ENCODE measurements at regions not wholly inside any gene's neighbourhood (a gene's known extent, or its start where the extent isn't known, plus 50 kb on each side); places are given as distances from the start of the nearest gene placed in this dataset.

DNA sequence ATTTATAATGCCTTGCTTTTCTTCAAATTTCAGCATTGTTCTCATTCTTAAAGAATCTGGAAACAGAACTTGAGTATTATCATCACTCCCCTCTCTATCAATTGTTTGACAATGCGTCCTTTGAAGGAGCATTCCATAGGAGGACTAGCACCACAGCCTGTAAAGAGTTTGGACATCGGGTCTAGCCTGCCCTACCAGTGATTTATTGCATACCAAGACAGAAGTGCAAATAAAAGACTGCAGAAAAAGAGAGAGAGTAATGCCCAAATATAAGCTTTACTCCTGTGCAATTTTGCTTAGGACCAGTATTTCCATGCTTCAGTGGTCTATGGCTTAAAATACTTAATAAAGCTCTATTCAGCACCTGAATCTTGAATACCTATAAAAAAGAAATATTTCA is 55.4 kb upstream of the MAP2 start:
- Mint-ChIP-seq H3K4me3 (no peak overlapping the region), H3K9me3 (ENCODE audit: insufficient read depth) (no peaks in the 10 kb centered on the region), H3K27me3 (peaks cover 54% of the 10 kb centered on the region), H3K27ac (no peak overlapping the region), H3K4me1 (no peaks in the 10 kb centered on the region)
- Histone ChIP-seq H3K9ac (ENCODE audit: low read length) (no peak overlapping the region), H3K9me3 (ENCODE audit: control extremely low read depth in 1 of 3, control insufficient read depth in 2 of 3, insufficient read depth in 1 of 3, low read length in 2 of 3) (no peaks in the 10 kb centered on the region), H3K4me1 (ENCODE audit: control insufficient read depth in 2 of 2, insufficient read depth in 2 of 2, low read length in 2 of 2) (no peaks in the 10 kb centered on the region), H4K20me1 (ENCODE audit: control insufficient read depth, insufficient read depth, low read length, poor library complexity, severe bottlenecking) (no peaks in the 10 kb centered on the region), H3K27me3 (replicated peaks in 1 of 4; ENCODE audit: control extremely low read depth in 1 of 4, control insufficient read depth in 3 of 4, insufficient read depth in 4 of 4, low read length in 3 of 4) (peaks cover 0 to 18% (median 11%) of the 10 kb centered on the region in 4 experiments), H3K36me3 (replicated peaks in 1 of 2; ENCODE audit: control extremely low read depth in 1 of 2, control insufficient read depth in 1 of 2, extremely low read depth in 1 of 2, insufficient read depth in 2 of 2, low read length in 1 of 2) (no peaks in the 10 kb centered on the region), H3K4me3 (ENCODE audit: control extremely low read depth in 1 of 5, extremely low read depth in 1 of 5, insufficient read depth in 1 of 5, low read depth in 2 of 5, low read length in 4 of 5) (no peak overlapping the region), H2AFZ (ENCODE audit: insufficient read depth, low read depth, low read length, poor library complexity, severe bottlenecking) (no peak overlapping the region), H3K79me2 (ENCODE audit: control insufficient read depth, insufficient read depth, low read length) (no peaks in the 10 kb centered on the region), H3K27ac (ENCODE audit: low read length in 2 of 2) (no peak overlapping the region), H3K4me2 (replicated peaks; ENCODE audit: low read depth, low read length, poor library complexity, severe bottlenecking) (no peak overlapping the region)
- 100% methylated on average over 2 of the region's 2 CpGs for WGBS (ENCODE audit: insufficient coverage)
- ChIA-PET CTCF (no interaction called here), POLR2A (no interaction called here)
- ATAC-seq (ENCODE audit: low read depth) (no peak), DNase-seq (no peak)
- intact Hi-C loops (cut with micrococcal nuclease): no loop called here
- TF ChIP-seq, protein P1, sequence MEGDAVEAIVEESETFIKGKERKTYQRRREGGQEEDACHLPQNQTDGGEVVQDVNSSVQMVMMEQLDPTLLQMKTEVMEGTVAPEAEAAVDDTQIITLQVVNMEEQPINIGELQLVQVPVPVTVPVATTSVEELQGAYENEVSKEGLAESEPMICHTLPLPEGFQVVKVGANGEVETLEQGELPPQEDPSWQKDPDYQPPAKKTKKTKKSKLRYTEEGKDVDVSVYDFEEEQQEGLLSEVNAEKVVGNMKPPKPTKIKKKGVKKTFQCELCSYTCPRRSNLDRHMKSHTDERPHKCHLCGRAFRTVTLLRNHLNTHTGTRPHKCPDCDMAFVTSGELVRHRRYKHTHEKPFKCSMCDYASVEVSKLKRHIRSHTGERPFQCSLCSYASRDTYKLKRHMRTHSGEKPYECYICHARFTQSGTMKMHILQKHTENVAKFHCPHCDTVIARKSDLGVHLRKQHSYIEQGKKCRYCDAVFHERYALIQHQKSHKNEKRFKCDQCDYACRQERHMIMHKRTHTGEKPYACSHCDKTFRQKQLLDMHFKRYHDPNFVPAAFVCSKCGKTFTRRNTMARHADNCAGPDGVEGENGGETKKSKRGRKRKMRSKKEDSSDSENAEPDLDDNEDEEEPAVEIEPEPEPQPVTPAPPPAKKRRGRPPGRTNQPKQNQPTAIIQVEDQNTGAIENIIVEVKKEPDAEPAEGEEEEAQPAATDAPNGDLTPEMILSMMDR (IDR thresholded peaks at IDR 0.05): no peak
- TF ChIP-seq EZH2 (IDR thresholded peaks at IDR 0.05; ENCODE audit: borderline replicate concordance, insufficient read depth, low read depth, low read length, poor library complexity, severe bottlenecking): no peak

DNA sequence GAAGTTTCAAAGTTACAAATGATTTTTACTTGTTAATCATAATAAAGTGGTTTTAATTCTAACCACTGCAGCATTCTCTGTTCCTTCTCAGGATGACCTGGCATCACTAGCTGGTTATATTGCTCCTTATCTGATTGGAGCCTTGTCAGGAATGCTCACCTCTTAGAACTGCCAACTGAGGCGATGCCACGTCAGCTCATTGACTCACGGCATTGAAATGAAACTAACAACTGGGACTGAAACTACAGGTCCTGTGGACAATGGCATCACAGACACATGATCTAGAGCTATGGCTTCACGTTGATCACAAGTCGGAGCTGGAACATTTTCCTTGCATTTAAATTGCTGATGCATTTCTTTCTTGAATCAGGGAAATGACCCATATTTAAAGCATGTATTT is 54.9 kb upstream of the MAP2 start:
- peaks cover 54% of the 10 kb centered on the region for H3K27me3 Mint-ChIP-seq

More for the DNA sequence above, 54.9 kb upstream of the MAP2 start:
- no peak for DNase-seq
- Histone ChIP-seq H2AFZ (ENCODE audit: insufficient read depth, low read depth, low read length, poor library complexity, severe bottlenecking) (no peak overlapping the region), H3K9ac (ENCODE audit: low read length) (no peak overlapping the region), H3K9me3 (ENCODE audit: control extremely low read depth in 1 of 3, control insufficient read depth in 2 of 3, insufficient read depth in 1 of 3, low read length in 2 of 3) (no peaks in the 10 kb centered on the region), H3K4me3 (ENCODE audit: control extremely low read depth in 1 of 5, extremely low read depth in 1 of 5, insufficient read depth in 1 of 5, low read depth in 2 of 5, low read length in 4 of 5) (no peak overlapping the region), H3K36me3 (replicated peaks in 1 of 2; ENCODE audit: control extremely low read depth in 1 of 2, control insufficient read depth in 1 of 2, extremely low read depth in 1 of 2, insufficient read depth in 2 of 2, low read length in 1 of 2) (no peaks in the 10 kb centered on the region), H3K27me3 (replicated peaks in 1 of 4; ENCODE audit: control extremely low read depth in 1 of 4, control insufficient read depth in 3 of 4, insufficient read depth in 4 of 4, low read length in 3 of 4) (peaks cover 0 to 18% (median 11%) of the 10 kb centered on the region in 4 experiments), H3K4me1 (ENCODE audit: control insufficient read depth in 2 of 2, insufficient read depth in 2 of 2, low read length in 2 of 2) (no peaks in the 10 kb centered on the region), H3K79me2 (ENCODE audit: control insufficient read depth, insufficient read depth, low read length) (no peaks in the 10 kb centered on the region), H3K4me2 (replicated peaks; ENCODE audit: low read depth, low read length, poor library complexity, severe bottlenecking) (no peak overlapping the region), H3K27ac (ENCODE audit: low read length in 2 of 2) (no peak overlapping the region), H4K20me1 (ENCODE audit: control insufficient read depth, insufficient read depth, low read length, poor library complexity, severe bottlenecking) (no peaks in the 10 kb centered on the region)
- H3K4me3 Mint-ChIP-seq: no peak overlapping the region
- H3K27ac Mint-ChIP-seq: no peak overlapping the region
- ChIA-PET CTCF (no interaction called here), POLR2A (no interaction called here)
- H3K4me1 Mint-ChIP-seq: no peaks in the 10 kb centered on the region
- no peaks in the 10 kb centered on the region for H3K9me3 Mint-ChIP-seq (ENCODE audit: insufficient read depth)
- no peak for ATAC-seq (ENCODE audit: low read depth)
- WGBS (ENCODE audit: insufficient coverage): 58% methylated on average over 5 of the region's 5 CpGs
- no peak for TF ChIP-seq EZH2 (IDR thresholded peaks at IDR 0.05; ENCODE audit: borderline replicate concordance, insufficient read depth, low read depth, low read length, poor library complexity, severe bottlenecking)
- TF ChIP-seq, protein P1 (IDR thresholded peaks at IDR 0.05): no peak
- intact Hi-C loops (cut with micrococcal nuclease): no loop called here
